MM.1S (cell line): ENCODE measurements at regions not wholly inside any gene's neighbourhood (a gene's known extent, or its start where the extent isn't known, plus 50 kb on each side); places are given as distances from the start of the nearest gene placed in this dataset.

Experiments used
- CTCF ChIP-seq: fragments of 300-600 bp; sonication (generic); IDR thresholded peaks from 2 replicates; pipeline ENCODE4 v1.5.1; 2016; ENCODE audit warnings: antibody characterized with exemption, low read length, mixed read lengths
- EZH2 ChIP-seq: fragments of 300-600 bp; sonication (generic); optimal IDR thresholded peaks from 2 replicates; pipeline ENCODE3; 2017; ENCODE audit warnings: low read depth, mild to moderate bottlenecking, antibody characterized with exemption, low read length, mixed read lengths
- EZH2phosphoT487 ChIP-seq: fragments of 300-600 bp; sonication (generic); IDR thresholded peaks from 2 replicates; pipeline ENCODE4 v1.6.1; 2018; ENCODE audit warnings: antibody characterized with exemption, low read length

GRCh38 chr3:96106701-96107100 lies 707.7 kb upstream of the EPHA6 start:
- TF ChIP-seq EZH2phosphoT487: no peak
- no peak for TF ChIP-seq EZH2
- no peak for TF ChIP-seq CTCF
